ENCODE measurements at regions not wholly inside any gene's neighbourhood (a gene's known extent, or its start where the extent isn't known, plus 50 kb on each side); places are given as distances from the start of the nearest gene placed in this dataset.

DNA sequence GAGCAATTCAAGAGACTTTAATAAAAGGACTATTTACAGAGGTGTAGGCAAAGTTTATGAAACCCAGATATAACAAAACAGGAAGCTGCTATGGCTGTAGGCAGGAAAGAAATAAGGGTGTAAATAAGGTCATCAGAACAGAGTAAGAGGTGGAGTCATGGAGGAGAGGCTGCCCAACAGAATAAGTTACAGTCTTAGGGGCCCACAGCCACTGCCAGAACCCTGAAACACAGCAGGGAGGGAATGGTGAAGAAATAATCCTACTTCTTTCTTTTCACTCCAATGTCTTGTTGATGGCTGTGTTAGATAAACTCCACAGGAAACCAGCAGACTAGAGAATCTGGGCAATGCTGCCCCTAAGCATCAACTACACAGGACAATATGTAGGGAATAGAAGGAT is 155.8 kb upstream of the TAC1 start:
- Histone ChIP-seq H3K14ac (ENCODE audit: insufficient read length) (no peak overlapping the region), H2BK20ac (ENCODE audit: low read length) (no peak overlapping the region), H3K79me2 (ENCODE audit: control insufficient read depth in 1 of 2, insufficient read depth in 2 of 2, low read length in 2 of 2) (no peaks in the 10 kb centered on the region), H3K4me3 (ENCODE audit: extremely low read depth in 1 of 4, insufficient read depth in 2 of 4, low read depth in 3 of 4, low read length in 4 of 4) (no peak overlapping the region), H2BK5ac (ENCODE audit: low read depth, low read length) (no peak overlapping the region), H3K27me3 (replicated peaks in 1 of 4; ENCODE audit: control insufficient read depth in 3 of 4, extremely low read depth in 1 of 4, insufficient read depth in 3 of 4, low read length in 3 of 4) (no peaks in the 10 kb centered on the region), H3K9ac (replicated peaks in 1 of 4; ENCODE audit: extremely low read depth in 1 of 4, low read depth in 3 of 4, low read length in 3 of 4) (no peak overlapping the region), H2BK120ac (replicated peaks; ENCODE audit: low read depth, low read length) (no peak overlapping the region), H3K9me3 (ENCODE audit: insufficient read depth in 2 of 2, low read depth in 1 of 2, low read length in 1 of 2) (no peaks in the 10 kb centered on the region), H3K4me1 (replicated peaks in 1 of 4; ENCODE audit: control insufficient read depth in 3 of 4, insufficient read depth in 4 of 4, low read length in 3 of 4) (peaks cover 0 to 4% (median 0%) of the 10 kb centered on the region in 4 experiments; a peak in 1 of 7 replicates), H3K79me1 (ENCODE audit: low read depth, low read length) (no peaks in the 10 kb centered on the region), H3K4me2 (ENCODE audit: insufficient read depth in 1 of 2, low read depth in 2 of 2, low read length in 2 of 2) (no peak overlapping the region), H3K18ac (ENCODE audit: extremely low read depth, low read length) (no peak overlapping the region), H3K23ac (ENCODE audit: insufficient read length) (no peak overlapping the region), H4K5ac (ENCODE audit: insufficient read length, low read depth, low read length) (no peak overlapping the region), H3K4ac (replicated peaks; ENCODE audit: insufficient read length, low read depth, low read length) (no peak overlapping the region), H3K36me3 (ENCODE audit: control insufficient read depth in 2 of 4, insufficient read depth in 4 of 4, low read length in 3 of 4) (no peaks in the 10 kb centered on the region), H3K23me2 (ENCODE audit: low read depth, low read length) (no peaks in the 10 kb centered on the region), H2BK15ac (ENCODE audit: low read length) (no peak overlapping the region), H3K56ac (replicated peaks; ENCODE audit: insufficient read length, low read depth, low read length) (no peak overlapping the region), H2AK5ac (ENCODE audit: low read depth, low read length) (no peak overlapping the region), H4K91ac (replicated peaks; ENCODE audit: insufficient read length, low read length) (no peak overlapping the region), H2AFZ (ENCODE audit: low read length) (no peak overlapping the region), H2BK12ac (ENCODE audit: low read depth, low read length) (no peak overlapping the region), H4K20me1 (replicated peaks in 1 of 2; ENCODE audit: control insufficient read depth in 1 of 2, insufficient read depth in 2 of 2, low read length in 2 of 2) (no peaks in the 10 kb centered on the region), H4K8ac (ENCODE audit: extremely low read depth, insufficient read depth, low read length) (no peak overlapping the region), H3K27ac (ENCODE audit: low read depth, low read length) (no peak overlapping the region)
- ChIA-PET CTCF (ENCODE audit: partially characterized antibody) (no interaction called here), POLR2A (ENCODE audit: partially characterized antibody) (no interaction called here)
- FAIRE-seq = no peak
- no peak for DNase-seq (ENCODE audit: low read depth in 1 of 2, low spot score in 2 of 2)
- TF ChIP-seq EP300 (IDR thresholded peaks at IDR 0.05; ENCODE audit: borderline replicate concordance in 1 of 2, low read depth in 2 of 2, low read length in 2 of 2) (no peak), NANOG (IDR thresholded peaks at IDR 0.05; ENCODE audit: insufficient read depth, low read depth, low read length, poor library complexity, severe bottlenecking) (peak; percentile 59)
